Adipocyte (in vitro differentiated cells): ENCODE measurements at regions not wholly inside any gene's neighbourhood (a gene's known extent, or its start where the extent isn't known, plus 50 kb on each side); places are given as distances from the start of the nearest gene placed in this dataset.
"Not testable (repeated sequence)": the region's sequence is repeated elsewhere in the genome, so short reads cannot be mapped to it uniquely, and the experiment has no call there.

Experiments used
- DNase-seq: peaks from one replicate; pipeline ENCODE4 v3.0.0-alpha.2; 2015; ENCODE audit warnings: low read depth
- H3K27me3 ChIP-seq: replicated peaks from 2 replicates; pipeline ENCODE4 v1.7.0; 2013; ENCODE audit warnings: mild to moderate bottlenecking, low read length, moderate library complexity; ENCODE audit not compliant: control insufficient read depth, insufficient read depth
- H3K36me3 ChIP-seq: 2 replicates; pipeline ENCODE4 v1.7.0; 2013; ENCODE audit warnings: low read length, mild to moderate bottlenecking, moderate library complexity; ENCODE audit not compliant: control insufficient read depth, insufficient read depth, severe bottlenecking
- H3K4me1 ChIP-seq: 2 replicates; pipeline ENCODE4 v1.7.0; 2013; ENCODE audit warnings: mild to moderate bottlenecking, low read length, moderate library complexity; ENCODE audit not compliant: control insufficient read depth, insufficient read depth
- H3K4me3 ChIP-seq: 2 replicates; pipeline ENCODE4 v1.7.0; 2013; ENCODE audit warnings: mild to moderate bottlenecking, low read length, moderate library complexity
- H3K9ac ChIP-seq: 2 replicates; pipeline ENCODE4 v1.7.0; 2013; ENCODE audit warnings: mild to moderate bottlenecking, low read length, moderate library complexity
- H3K9me3 ChIP-seq: 2 replicates; pipeline ENCODE4 v1.7.0; 2013; ENCODE audit warnings: mild to moderate bottlenecking, low read length, moderate library complexity; ENCODE audit not compliant: control insufficient read depth

- Histone ChIP-seq H3K9me3 (no peaks in the 10 kb centered on the region), H3K36me3 (no peaks in the 10 kb centered on the region), H3K4me1 (peaks cover 10% of the 10 kb centered on the region), H3K27me3 (no peaks in the 10 kb centered on the region), H3K4me3 (no peak overlapping the region), H3K9ac (no peak overlapping the region)
- DNase-seq = no peak
These were observed 584.0 kb downstream of the ADGRL2 start for GRCh38 chr1:82384776-82385175.

- Histone ChIP-seq H3K9ac (no peak overlapping the region), H3K4me1 (no peaks in the 10 kb centered on the region), H3K36me3 (no peaks in the 10 kb centered on the region), H3K4me3 (no peak overlapping the region), H3K27me3 (no peaks in the 10 kb centered on the region), H3K9me3 (peaks cover 7% of the 10 kb centered on the region)
- DNase-seq = peak; percentile 75
These were observed 576.6 kb downstream of the ADGRL2 start for GRCh38 chr1:82377201-82377884.

GRCh38 chr1:82373710-82374109 is 573.0 kb downstream of the ADGRL2 start:
- no peak overlapping the region for H3K9ac ChIP-seq
- no peaks in the 10 kb centered on the region for H3K36me3 ChIP-seq
- no peak for DNase-seq
- no peaks in the 10 kb centered on the region for H3K27me3 ChIP-seq
- H3K4me1 ChIP-seq = no peaks in the 10 kb centered on the region
- H3K4me3 ChIP-seq = no peak overlapping the region
- peaks cover 7% of the 10 kb centered on the region for H3K9me3 ChIP-seq

GRCh38 chr1:82371844-82372498 is 571.2 kb downstream of the ADGRL2 start:
- no peak for DNase-seq
- Histone ChIP-seq H3K9ac (no peak overlapping the region), H3K4me1 (no peaks in the 10 kb centered on the region), H3K9me3 (peaks cover 7% of the 10 kb centered on the region), H3K36me3 (no peaks in the 10 kb centered on the region), H3K27me3 (no peaks in the 10 kb centered on the region), H3K4me3 (no peak overlapping the region)

GRCh38 chr1:82367456-82367855 is 566.7 kb downstream of the ADGRL2 start:
- H3K4me3 ChIP-seq = no peak overlapping the region
- H3K9me3 ChIP-seq = no peaks in the 10 kb centered on the region
- no peak for DNase-seq
- no peaks in the 10 kb centered on the region for H3K27me3 ChIP-seq
- no peak overlapping the region for H3K9ac ChIP-seq
- H3K36me3 ChIP-seq = no peaks in the 10 kb centered on the region
- no peaks in the 10 kb centered on the region for H3K4me1 ChIP-seq

- no peak for DNase-seq
- Histone ChIP-seq H3K4me1 (no peaks in the 10 kb centered on the region), H3K27me3 (no peaks in the 10 kb centered on the region)
These were observed 566.0 kb downstream of the ADGRL2 start for GRCh38 chr1:82366689-82367088.

GRCh38 chr1:82359541-82359940 is 558.8 kb downstream of the ADGRL2 start:
- H3K4me1 ChIP-seq, H3K9ac ChIP-seq, H3K27me3 ChIP-seq, H3K4me3 ChIP-seq, H3K9me3 ChIP-seq, DNase-seq, H3K36me3 ChIP-seq: not testable (repeated sequence)

More at GRCh38 chr1:82366689-82367088, 566.0 kb downstream of the ADGRL2 start:
- H3K9me3 ChIP-seq = no peaks in the 10 kb centered on the region
- H3K4me3 ChIP-seq = no peak overlapping the region
- no peak overlapping the region for H3K9ac ChIP-seq
- H3K36me3 ChIP-seq = no peaks in the 10 kb centered on the region

- not testable (repeated sequence) for H3K4me3 ChIP-seq, H3K27me3 ChIP-seq, H3K4me1 ChIP-seq, H3K36me3 ChIP-seq, DNase-seq, H3K9ac ChIP-seq, H3K9me3 ChIP-seq
These were observed 558.0 kb downstream of the ADGRL2 start for GRCh38 chr1:82358706-82359105.

GRCh38 chr1:82354546-82354945 is 553.8 kb downstream of the ADGRL2 start:
- H3K36me3 ChIP-seq, H3K4me1 ChIP-seq, H3K27me3 ChIP-seq, H3K9me3 ChIP-seq, H3K4me3 ChIP-seq, H3K9ac ChIP-seq, DNase-seq: not testable (repeated sequence)

- Histone ChIP-seq H3K27me3 (no peaks in the 10 kb centered on the region), H3K36me3 (no peaks in the 10 kb centered on the region), H3K9me3 (peaks cover 7% of the 10 kb centered on the region), H3K4me1 (peaks cover 7% of the 10 kb centered on the region), H3K9ac (no peak overlapping the region), H3K4me3 (no peak overlapping the region)
- no peak for DNase-seq
These were observed 547.8 kb downstream of the ADGRL2 start for GRCh38 chr1:82348487-82348886.

- H3K9ac ChIP-seq = no peak overlapping the region
- H3K4me3 ChIP-seq = no peak overlapping the region
- no peaks in the 10 kb centered on the region for H3K36me3 ChIP-seq
- peaks cover 13% of the 10 kb centered on the region for H3K4me1 ChIP-seq
- DNase-seq = no peak
- H3K9me3 ChIP-seq = peaks cover 7% of the 10 kb centered on the region
- H3K27me3 ChIP-seq = no peaks in the 10 kb centered on the region
These were observed 545.4 kb downstream of the ADGRL2 start for GRCh38 chr1:82346141-82346540.
